GM06990 (cell line): ENCODE measurements at regions not wholly inside any gene's neighbourhood (a gene's known extent, or its start where the extent isn't known, plus 50 kb on each side); places are given as distances from the start of the nearest gene placed in this dataset.

Experiments
- DNase-seq: peaks from one replicate; pipeline ENCODE4 v3.0.0-alpha.2; 2011; ENCODE audit not compliant: insufficient read length; ENCODE audit errors: extremely low read depth
- H3K27me3 ChIP-seq: replicated peaks from 2 replicates; pipeline ENCODE4 v1.6.0; 2011; ENCODE audit warnings: low read length; ENCODE audit not compliant: control insufficient read depth, insufficient read depth
- H3K36me3 ChIP-seq: 2 replicates; pipeline ENCODE4 v1.5.1; 2011; ENCODE audit warnings: low read length; ENCODE audit not compliant: control insufficient read depth, insufficient read depth
- H3K4me3 ChIP-seq: replicated peaks from 2 replicates; pipeline ENCODE4 v1.5.1; 2011; ENCODE audit warnings: low read depth, mild to moderate bottlenecking, control low read depth, low read length
- CTCF ChIP-seq: IDR thresholded peaks from 2 replicates; pipeline ENCODE4 v1.5.1; 2011; ENCODE audit warnings: low read length, control low read depth, mild to moderate bottlenecking, inconsistent platforms; ENCODE audit not compliant: insufficient read depth, poor library complexity, severe bottlenecking

GRCh38 chr11:98260983-98261382, 759.8 kb upstream of the CNTN5 start:
- TF ChIP-seq CTCF, result no peak
- Histone ChIP-seq H3K4me3 (no peak overlapping the region), H3K36me3 (no peaks in the 10 kb centered on the region), H3K27me3 (no peaks in the 10 kb centered on the region)
- no peak for DNase-seq

GRCh38 chr11:98277251-98277912, 743.4 kb upstream of the CNTN5 start:
- DNase-seq, result no peak
- H3K36me3 ChIP-seq, result no peaks in the 10 kb centered on the region
- TF ChIP-seq CTCF, result no peak

GRCh38 chr11:98289617-98290263, 731.0 kb upstream of the CNTN5 start:
- DNase-seq, result no peak
- TF ChIP-seq CTCF, result no peak
- Histone ChIP-seq H3K27me3 (no peaks in the 10 kb centered on the region), H3K4me3 (no peak overlapping the region), H3K36me3 (no peaks in the 10 kb centered on the region)

More at GRCh38 chr11:98277251-98277912, 743.4 kb upstream of the CNTN5 start:
- Histone ChIP-seq H3K4me3 (no peak overlapping the region), H3K27me3 (no peaks in the 10 kb centered on the region)

- Histone ChIP-seq H3K27me3 (no peaks in the 10 kb centered on the region), H3K36me3 (no peaks in the 10 kb centered on the region), H3K4me3 (no peak overlapping the region)
- no peak for DNase-seq
- TF ChIP-seq CTCF, result no peak
Observed at GRCh38 chr11:98296091-98296880, 724.5 kb upstream of the CNTN5 start.

- no peak for DNase-seq
- no peak for TF ChIP-seq CTCF
- no peak overlapping the region for H3K4me3 ChIP-seq
- no peaks in the 10 kb centered on the region for H3K27me3 ChIP-seq
- no peaks in the 10 kb centered on the region for H3K36me3 ChIP-seq
Observed at GRCh38 chr11:98300719-98301118, 720.0 kb upstream of the CNTN5 start.
